ENCODE measurements at regions not wholly inside any gene's neighbourhood (a gene's known extent, or its start where the extent isn't known, plus 50 kb on each side); places are given as distances from the start of the nearest gene placed in this dataset.

DNA sequence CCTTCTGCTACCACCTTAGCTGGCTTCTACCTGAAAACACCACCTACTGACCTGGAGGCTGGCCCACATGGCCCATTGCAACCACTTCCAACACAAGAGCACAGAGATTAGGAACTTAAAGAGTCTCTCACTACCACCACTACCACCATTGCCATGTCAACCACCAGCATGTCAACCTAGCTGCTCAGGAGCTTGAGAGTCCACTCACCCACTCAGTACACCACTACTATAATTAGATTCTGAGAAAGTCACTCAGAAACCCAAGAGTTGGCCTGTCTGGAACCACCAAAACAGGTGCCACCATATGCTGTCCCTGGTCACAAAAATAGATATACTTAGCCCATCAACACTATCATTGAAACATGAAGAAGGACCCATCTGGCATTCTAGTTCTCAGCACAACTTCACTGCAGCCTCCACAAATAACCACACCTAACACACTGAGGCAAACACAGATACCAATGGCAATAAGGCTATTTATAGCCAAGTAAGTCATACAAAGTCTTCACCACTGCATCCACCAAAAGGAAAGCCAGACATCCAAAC lies 806.7 kb upstream of the EPHA6 start:
- Mint-ChIP-seq H3K4me3 (no peak overlapping the region), H3K27me3 (no peaks in the 10 kb centered on the region), H3K27ac (no peak overlapping the region), H3K9me3 (peaks cover 4% of the 10 kb centered on the region), H3K36me3 (no peaks in the 10 kb centered on the region), H3K4me1 (no peaks in the 10 kb centered on the region)
- ATAC-seq (ENCODE audit: low read depth) (no peak), DNase-seq (ENCODE audit: low spot score in 2 of 2) (no peak)

DNA sequence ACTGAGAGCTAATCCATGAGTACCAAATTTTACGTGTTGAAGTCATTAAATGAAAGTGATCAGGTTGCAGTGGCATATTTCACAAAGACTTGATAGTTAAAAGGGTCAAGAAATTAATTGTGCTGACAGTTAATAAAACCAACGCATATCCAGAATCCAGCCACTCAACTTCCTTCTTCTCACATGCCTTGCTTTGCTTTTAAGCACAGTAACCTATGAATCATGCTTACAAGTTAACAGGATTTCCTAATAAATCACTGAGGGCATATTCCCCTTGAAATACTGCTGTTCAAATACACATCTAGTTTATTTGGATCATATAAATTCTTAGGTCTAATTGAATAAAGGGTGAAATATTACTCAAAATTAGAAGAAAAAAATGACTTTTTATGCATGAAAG lies 801.5 kb upstream of the EPHA6 start:
- Mint-ChIP-seq H3K4me3 (no peak overlapping the region), H3K4me1 (no peaks in the 10 kb centered on the region), H3K27me3 (no peaks in the 10 kb centered on the region), H3K9me3 (peaks cover 4% of the 10 kb centered on the region), H3K27ac (no peak overlapping the region), H3K36me3 (no peaks in the 10 kb centered on the region)
- DNase-seq (ENCODE audit: low spot score in 2 of 2) (no peak), ATAC-seq (ENCODE audit: low read depth) (no peak)

DNA sequence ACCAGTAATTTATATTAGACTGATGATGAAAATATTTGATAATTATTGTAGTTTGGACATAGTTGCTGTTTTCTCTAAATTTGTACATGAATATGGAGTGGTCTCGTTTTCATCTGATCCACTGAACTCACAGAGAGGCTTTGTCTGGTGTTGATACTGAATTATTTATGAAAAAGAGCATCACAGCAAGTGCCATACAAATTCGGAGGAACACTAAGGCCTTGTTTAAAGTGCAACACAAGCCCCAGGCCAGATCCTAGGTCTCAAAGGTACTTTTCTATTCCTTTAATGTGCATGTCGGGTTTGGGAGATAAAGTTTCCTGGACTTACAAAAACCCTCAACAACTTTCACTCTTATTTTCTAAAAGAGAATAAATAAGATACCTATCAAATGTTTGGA lies 796.8 kb upstream of the EPHA6 start:
- Mint-ChIP-seq H3K27me3 (no peaks in the 10 kb centered on the region), H3K36me3 (no peaks in the 10 kb centered on the region), H3K4me3 (no peak overlapping the region), H3K4me1 (no peaks in the 10 kb centered on the region), H3K27ac (no peak overlapping the region), H3K9me3 (peaks cover 2% of the 10 kb centered on the region)
- DNase-seq (ENCODE audit: low spot score in 2 of 2): no peak
- no peak for ATAC-seq (ENCODE audit: low read depth)

DNA sequence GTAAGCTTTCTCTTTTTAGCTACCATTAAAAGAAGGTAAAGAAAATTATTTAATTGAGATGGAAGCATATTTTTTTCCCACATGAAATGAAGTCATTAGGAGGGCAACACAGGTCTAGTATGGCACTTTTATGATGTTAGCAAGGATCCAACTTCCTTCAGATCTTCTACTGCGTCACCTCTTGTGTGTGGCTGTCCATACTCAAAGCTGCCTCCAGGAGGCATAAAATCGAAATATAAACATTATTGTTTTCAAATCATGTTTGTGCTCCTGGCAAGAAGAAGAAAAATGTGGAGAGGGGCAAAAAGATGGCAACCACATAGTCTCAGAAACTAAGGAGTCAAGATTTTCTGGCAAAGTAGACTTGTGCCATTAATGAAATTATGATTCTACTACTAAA lies 791.7 kb upstream of the EPHA6 start:
- ATAC-seq (ENCODE audit: low read depth): no peak
- H3K9me3 Mint-ChIP-seq: no peaks in the 10 kb centered on the region
- no peak overlapping the region for H3K4me3 Mint-ChIP-seq
- DNase-seq (ENCODE audit: low spot score in 2 of 2): no peak
- H3K27ac Mint-ChIP-seq: no peak overlapping the region
- no peaks in the 10 kb centered on the region for H3K27me3 Mint-ChIP-seq
- H3K4me1 Mint-ChIP-seq: no peaks in the 10 kb centered on the region
- H3K36me3 Mint-ChIP-seq: no peaks in the 10 kb centered on the region

DNA sequence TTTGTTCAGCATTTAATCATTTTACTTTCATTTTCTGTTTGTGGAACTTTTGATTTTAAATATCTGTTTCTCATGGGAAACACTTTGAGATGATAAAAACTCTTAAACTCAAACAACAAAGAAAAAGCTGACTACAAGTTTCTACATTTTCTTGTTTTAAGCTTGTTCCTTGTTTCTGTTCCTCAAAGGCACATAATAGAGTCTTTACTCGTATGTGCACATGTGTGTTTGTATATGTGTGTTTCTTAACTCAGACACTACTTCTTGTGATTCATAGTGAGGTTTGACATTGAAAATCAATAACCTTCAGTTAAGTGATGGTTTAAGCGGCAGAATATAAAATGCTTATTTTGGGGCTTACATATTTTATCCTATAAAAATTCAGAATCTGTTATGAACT lies 786.7 kb upstream of the EPHA6 start:
- H3K4me3 Mint-ChIP-seq: no peak overlapping the region
- ATAC-seq (ENCODE audit: low read depth) (no peak), DNase-seq (ENCODE audit: low spot score in 2 of 2) (no peak)
- no peaks in the 10 kb centered on the region for H3K36me3 Mint-ChIP-seq
- H3K4me1 Mint-ChIP-seq: no peaks in the 10 kb centered on the region
- no peaks in the 10 kb centered on the region for H3K9me3 Mint-ChIP-seq
- H3K27ac Mint-ChIP-seq: no peak overlapping the region
- H3K27me3 Mint-ChIP-seq: no peaks in the 10 kb centered on the region

DNA sequence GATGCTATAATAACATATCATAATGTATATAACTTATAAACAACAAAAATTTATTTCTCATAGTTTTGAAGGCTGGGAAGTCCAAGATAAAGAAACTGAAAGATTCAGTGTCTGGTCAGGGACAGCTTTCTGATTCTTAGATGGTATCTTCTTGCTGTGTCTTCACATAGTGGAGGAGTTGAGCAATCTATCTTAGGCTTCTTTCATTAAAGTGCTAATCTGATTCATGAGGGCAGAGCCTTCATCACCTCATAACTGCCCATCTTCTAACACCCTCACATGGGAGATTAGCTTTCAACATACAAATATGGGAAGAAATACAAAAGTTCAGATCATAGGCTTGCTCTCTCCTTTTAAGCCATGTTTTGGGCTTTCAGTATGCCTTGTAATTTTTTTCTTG lies 774.8 kb upstream of the EPHA6 start:
- DNase-seq (ENCODE audit: low spot score in 2 of 2): no peak
- no peaks in the 10 kb centered on the region for H3K27me3 Mint-ChIP-seq
- no peaks in the 10 kb centered on the region for H3K36me3 Mint-ChIP-seq
- H3K27ac Mint-ChIP-seq: no peak overlapping the region
- no peak for ATAC-seq (ENCODE audit: low read depth)
- H3K9me3 Mint-ChIP-seq: no peaks in the 10 kb centered on the region
- no peak overlapping the region for H3K4me3 Mint-ChIP-seq
- no peaks in the 10 kb centered on the region for H3K4me1 Mint-ChIP-seq

DNA sequence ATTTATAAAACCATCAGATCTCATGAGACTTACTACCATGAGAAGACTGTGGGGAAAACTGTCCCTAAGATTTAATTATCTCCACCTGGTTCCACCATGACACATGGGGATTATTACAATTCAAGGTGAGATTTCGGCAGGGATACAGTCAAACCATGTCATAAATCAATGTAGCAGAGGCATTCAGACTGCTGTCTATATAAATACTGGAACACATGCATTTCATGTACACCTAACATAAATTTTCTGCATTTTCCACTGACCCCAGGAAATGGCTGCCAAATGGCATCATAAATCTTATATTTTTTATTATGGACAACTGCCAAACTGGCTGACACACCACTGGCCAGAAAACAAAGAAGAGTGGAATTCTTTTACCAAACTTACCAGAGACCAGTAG lies 755.1 kb upstream of the EPHA6 start:
- Mint-ChIP-seq H3K9me3 (no peaks in the 10 kb centered on the region), H3K4me1 (no peaks in the 10 kb centered on the region), H3K27me3 (no peaks in the 10 kb centered on the region), H3K4me3 (no peak overlapping the region), H3K27ac (no peak overlapping the region), H3K36me3 (no peaks in the 10 kb centered on the region)
- no peak for DNase-seq (ENCODE audit: low spot score in 2 of 2)
- ATAC-seq (ENCODE audit: low read depth): no peak

DNA sequence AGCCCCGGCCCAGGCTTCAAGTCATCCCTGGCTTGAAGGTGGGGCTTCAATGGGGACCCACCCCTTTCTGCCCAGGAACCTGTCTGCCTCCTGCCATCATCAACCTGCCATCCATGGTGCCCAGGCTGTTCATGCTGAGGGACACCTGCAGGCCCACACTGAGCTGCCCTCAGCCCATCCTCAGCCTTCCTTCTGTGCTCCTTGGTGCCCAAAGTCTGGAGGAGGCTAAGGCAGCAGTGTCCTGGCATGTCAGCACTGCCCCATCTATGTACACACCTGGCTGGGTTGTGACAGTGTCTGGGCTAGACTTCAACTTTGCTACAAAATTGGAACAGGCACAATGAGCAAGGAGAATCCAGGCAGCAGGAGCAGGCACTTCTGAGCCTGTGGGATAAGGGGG lies 745.3 kb upstream of the EPHA6 start:
- no peak overlapping the region for H3K4me3 Mint-ChIP-seq
- H3K27ac Mint-ChIP-seq: no peak overlapping the region
- peaks cover 2% of the 10 kb centered on the region for H3K9me3 Mint-ChIP-seq
- no peaks in the 10 kb centered on the region for H3K36me3 Mint-ChIP-seq
- no peak for ATAC-seq (ENCODE audit: low read depth)
- no peaks in the 10 kb centered on the region for H3K4me1 Mint-ChIP-seq
- H3K27me3 Mint-ChIP-seq: no peaks in the 10 kb centered on the region
- DNase-seq (ENCODE audit: low spot score in 2 of 2): no peak

DNA sequence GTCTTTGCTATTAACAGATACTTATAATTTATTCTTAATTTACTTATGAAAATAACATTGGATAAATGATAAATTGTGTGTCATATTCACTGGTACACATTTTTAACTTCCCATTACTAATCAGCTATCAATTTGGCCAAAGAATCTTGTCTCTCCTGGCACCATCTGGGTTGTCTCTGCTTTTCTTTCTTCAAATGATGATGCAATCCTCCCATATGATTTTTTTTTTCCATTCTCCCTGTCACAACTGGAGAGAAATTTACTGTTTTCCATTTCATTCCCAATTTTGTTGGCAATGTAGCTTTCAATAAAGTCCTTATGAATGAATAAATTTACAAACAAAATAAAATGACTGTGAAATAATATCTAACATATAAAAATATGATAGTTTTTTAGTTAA lies 743.7 kb upstream of the EPHA6 start:
- Mint-ChIP-seq H3K4me3 (no peak overlapping the region), H3K27me3 (no peaks in the 10 kb centered on the region), H3K4me1 (no peaks in the 10 kb centered on the region), H3K36me3 (no peaks in the 10 kb centered on the region), H3K27ac (no peak overlapping the region), H3K9me3 (peaks cover 2% of the 10 kb centered on the region)
- DNase-seq (ENCODE audit: low spot score in 2 of 2) (no peak), ATAC-seq (ENCODE audit: low read depth) (no peak)

DNA sequence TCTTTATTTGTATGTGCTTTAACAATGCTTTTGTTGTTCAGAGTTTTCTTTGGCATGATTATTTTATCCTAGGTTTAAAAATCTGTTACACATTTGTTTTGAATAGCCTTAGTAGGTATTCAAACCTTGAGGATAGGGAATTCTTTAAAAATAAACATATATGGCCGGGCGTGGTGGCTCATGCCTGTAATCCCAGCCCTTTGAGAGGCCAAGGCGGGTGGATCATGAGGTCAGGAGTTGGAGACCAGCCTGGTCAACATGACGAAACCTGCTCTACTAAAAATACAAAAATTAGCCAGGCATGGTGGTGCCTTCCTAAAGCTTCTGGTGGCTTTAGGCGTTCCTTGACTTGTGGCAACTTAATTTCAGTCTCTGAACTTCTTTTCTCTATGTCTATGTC lies 743.3 kb upstream of the EPHA6 start:
- ATAC-seq (ENCODE audit: low read depth) (no peak), DNase-seq (ENCODE audit: low spot score in 2 of 2) (no peak)
- Mint-ChIP-seq H3K9me3 (peaks cover 2% of the 10 kb centered on the region), H3K27ac (no peak overlapping the region), H3K4me1 (no peaks in the 10 kb centered on the region), H3K4me3 (no peak overlapping the region), H3K27me3 (no peaks in the 10 kb centered on the region), H3K36me3 (no peaks in the 10 kb centered on the region)

DNA sequence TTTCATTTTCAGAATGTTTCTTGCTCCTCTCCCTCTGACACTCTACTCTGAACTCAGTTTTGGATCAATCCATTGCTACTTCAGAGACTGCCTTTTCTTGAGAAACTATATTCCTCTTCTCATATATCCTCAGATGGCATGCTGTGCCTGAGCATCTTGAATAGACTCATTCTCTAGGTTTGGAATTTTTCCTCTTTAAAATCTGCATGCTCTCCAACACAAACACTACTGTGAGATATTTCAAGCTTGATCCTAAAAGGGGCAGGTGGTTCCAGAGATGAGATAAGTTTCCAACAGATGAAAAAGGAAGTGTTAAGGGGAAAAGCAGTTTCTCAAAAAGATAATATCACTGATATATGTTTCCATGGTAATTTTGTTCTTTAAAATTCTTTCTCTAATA lies 742.2 kb upstream of the EPHA6 start:
- ATAC-seq (ENCODE audit: low read depth): no peak
- H3K9me3 Mint-ChIP-seq: peaks cover 2% of the 10 kb centered on the region
- no peak overlapping the region for H3K27ac Mint-ChIP-seq
- H3K36me3 Mint-ChIP-seq: no peaks in the 10 kb centered on the region
- DNase-seq (ENCODE audit: low spot score in 2 of 2): no peak
- H3K4me3 Mint-ChIP-seq: no peak overlapping the region
- H3K27me3 Mint-ChIP-seq: no peaks in the 10 kb centered on the region
- H3K4me1 Mint-ChIP-seq: no peaks in the 10 kb centered on the region

DNA sequence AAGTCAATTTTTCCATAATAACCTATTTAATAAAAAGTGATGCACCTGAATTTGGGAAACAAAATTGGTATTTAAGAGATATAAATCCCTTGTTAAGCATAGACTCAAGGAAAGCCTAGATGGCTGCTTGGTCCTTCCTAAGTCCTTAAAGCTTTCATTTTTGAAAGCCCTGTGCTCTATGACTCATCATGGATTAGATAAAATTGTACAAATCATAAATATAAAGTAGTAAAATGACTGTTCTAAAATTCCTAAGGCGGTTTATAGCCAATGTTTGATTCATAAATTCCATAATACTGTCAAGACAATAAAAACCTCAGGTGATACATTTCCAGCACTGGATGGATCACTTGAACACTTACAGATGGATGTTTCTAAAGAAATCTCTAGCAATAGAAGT lies 730.8 kb upstream of the EPHA6 start:
- no peak overlapping the region for H3K27ac Mint-ChIP-seq
- no peak for DNase-seq (ENCODE audit: low spot score in 2 of 2)
- H3K4me1 Mint-ChIP-seq: no peaks in the 10 kb centered on the region
- H3K9me3 Mint-ChIP-seq: no peaks in the 10 kb centered on the region
- no peak for ATAC-seq (ENCODE audit: low read depth)
- H3K36me3 Mint-ChIP-seq: no peaks in the 10 kb centered on the region
- no peak overlapping the region for H3K4me3 Mint-ChIP-seq
- H3K27me3 Mint-ChIP-seq: no peaks in the 10 kb centered on the region

DNA sequence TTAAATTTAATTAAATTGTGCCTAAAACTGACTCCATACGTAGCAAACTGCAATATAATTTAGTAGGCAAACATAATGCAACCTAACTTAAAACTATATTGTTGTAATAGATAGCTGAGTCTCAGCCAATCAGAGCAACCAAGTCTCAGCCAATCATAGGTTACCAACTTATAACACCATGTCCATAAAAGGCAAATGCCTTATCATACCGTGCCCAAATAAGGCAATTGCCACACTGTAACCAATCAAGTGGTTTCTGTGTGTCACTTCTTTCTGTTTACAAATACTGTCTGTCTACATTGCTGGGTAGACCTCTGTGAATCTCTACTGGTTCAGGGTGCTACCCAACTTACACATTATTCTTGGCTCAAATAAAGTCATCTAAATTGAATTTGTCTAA lies 728.4 kb upstream of the EPHA6 start:
- no peak for ATAC-seq (ENCODE audit: low read depth)
- no peak for DNase-seq (ENCODE audit: low spot score in 2 of 2)
- H3K36me3 Mint-ChIP-seq: no peaks in the 10 kb centered on the region
- H3K4me3 Mint-ChIP-seq: no peak overlapping the region
- no peaks in the 10 kb centered on the region for H3K4me1 Mint-ChIP-seq
- no peak overlapping the region for H3K27ac Mint-ChIP-seq
- H3K27me3 Mint-ChIP-seq: no peaks in the 10 kb centered on the region
- H3K9me3 Mint-ChIP-seq: no peaks in the 10 kb centered on the region

DNA sequence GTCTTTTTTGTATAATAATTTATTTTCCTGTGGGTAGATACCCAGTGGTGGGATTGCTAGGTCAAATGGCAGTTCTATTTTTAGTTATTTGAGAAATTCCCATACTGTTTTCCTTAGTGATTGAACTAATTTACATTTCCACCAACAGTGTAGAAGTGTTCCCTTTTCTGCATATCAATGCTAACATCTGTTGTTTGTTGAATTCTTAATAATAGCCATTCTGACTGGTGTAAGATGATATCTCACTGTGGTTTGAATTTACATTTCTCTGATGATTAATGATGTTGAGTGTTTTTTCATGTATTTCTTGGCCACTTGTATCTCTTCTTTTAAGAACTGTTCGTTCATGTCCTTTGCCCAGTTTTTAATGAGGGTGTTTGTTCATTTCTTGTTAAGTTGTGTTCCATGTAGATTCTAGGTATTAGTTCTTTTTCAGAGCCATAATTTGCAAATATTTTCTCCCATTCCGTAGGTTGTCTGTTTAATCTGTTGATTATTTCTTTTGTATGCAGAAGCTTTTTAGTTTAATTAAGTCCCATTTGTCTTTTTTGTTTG lies 713.3 kb upstream of the EPHA6 start:
- H3K27ac Mint-ChIP-seq: no peak overlapping the region
- DNase-seq (ENCODE audit: low spot score in 2 of 2) (no peak), ATAC-seq (ENCODE audit: low read depth) (no peak)
- peaks cover 5% of the 10 kb centered on the region for H3K9me3 Mint-ChIP-seq
- H3K36me3 Mint-ChIP-seq: no peaks in the 10 kb centered on the region
- H3K4me3 Mint-ChIP-seq: no peak overlapping the region
- no peaks in the 10 kb centered on the region for H3K4me1 Mint-ChIP-seq
- no peaks in the 10 kb centered on the region for H3K27me3 Mint-ChIP-seq

DNA sequence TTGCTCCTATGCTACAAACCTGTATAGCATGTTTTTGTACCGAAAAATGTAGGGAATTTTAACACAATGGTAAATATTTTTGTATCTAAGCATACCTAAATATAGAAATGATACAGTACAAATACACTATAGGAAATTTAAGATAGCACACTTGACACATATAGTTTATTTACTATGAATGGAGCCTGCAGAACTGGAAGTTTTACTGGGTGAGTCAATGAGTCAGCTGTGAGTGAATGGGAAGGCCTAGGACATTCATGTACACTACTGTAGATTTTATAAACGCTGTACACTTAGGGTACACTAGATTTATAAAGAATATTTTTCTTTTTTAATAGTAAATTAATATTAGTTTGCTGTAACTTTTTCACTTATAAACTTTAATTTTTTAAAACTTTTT lies 707.7 kb upstream of the EPHA6 start:
- H3K36me3 Mint-ChIP-seq: no peaks in the 10 kb centered on the region
- H3K4me1 Mint-ChIP-seq: no peaks in the 10 kb centered on the region
- no peak for ATAC-seq (ENCODE audit: low read depth)
- H3K9me3 Mint-ChIP-seq: no peaks in the 10 kb centered on the region
- H3K27me3 Mint-ChIP-seq: no peaks in the 10 kb centered on the region
- no peak overlapping the region for H3K27ac Mint-ChIP-seq
- H3K4me3 Mint-ChIP-seq: no peak overlapping the region
- DNase-seq (ENCODE audit: low spot score in 2 of 2): no peak
